ENCODE measurements at regions not wholly inside any gene's neighbourhood (a gene's known extent, or its start where the extent isn't known, plus 50 kb on each side); places are given as distances from the start of the nearest gene placed in this dataset.

DNA sequence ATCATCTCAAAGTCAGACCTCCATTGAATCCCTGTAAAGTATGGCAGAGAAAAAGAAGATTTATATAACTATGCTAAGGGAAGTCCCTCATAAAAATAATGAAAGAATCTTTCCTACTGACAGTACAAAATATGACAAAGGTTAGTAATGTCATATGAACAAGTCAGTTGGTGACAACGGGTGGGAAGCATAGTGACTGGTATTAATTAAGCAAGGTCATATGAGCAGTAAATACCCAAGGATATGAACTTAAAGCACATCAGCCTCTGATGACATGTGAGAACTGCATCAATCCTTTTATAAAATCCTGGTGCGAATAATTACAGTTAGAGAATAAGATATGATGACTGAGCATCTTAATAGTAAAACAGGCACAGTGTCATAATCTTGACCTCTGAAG, 364.8 kb upstream of the GALNTL6 start:
- H3K27me3 Mint-ChIP-seq (ENCODE audit: unreplicated experiment) = no peaks in the 10 kb centered on the region
- TF ChIP-seq, protein P1, sequence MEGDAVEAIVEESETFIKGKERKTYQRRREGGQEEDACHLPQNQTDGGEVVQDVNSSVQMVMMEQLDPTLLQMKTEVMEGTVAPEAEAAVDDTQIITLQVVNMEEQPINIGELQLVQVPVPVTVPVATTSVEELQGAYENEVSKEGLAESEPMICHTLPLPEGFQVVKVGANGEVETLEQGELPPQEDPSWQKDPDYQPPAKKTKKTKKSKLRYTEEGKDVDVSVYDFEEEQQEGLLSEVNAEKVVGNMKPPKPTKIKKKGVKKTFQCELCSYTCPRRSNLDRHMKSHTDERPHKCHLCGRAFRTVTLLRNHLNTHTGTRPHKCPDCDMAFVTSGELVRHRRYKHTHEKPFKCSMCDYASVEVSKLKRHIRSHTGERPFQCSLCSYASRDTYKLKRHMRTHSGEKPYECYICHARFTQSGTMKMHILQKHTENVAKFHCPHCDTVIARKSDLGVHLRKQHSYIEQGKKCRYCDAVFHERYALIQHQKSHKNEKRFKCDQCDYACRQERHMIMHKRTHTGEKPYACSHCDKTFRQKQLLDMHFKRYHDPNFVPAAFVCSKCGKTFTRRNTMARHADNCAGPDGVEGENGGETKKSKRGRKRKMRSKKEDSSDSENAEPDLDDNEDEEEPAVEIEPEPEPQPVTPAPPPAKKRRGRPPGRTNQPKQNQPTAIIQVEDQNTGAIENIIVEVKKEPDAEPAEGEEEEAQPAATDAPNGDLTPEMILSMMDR (IDR thresholded peaks at IDR 0.05; ENCODE audit: unreplicated experiment) = no peak

DNA sequence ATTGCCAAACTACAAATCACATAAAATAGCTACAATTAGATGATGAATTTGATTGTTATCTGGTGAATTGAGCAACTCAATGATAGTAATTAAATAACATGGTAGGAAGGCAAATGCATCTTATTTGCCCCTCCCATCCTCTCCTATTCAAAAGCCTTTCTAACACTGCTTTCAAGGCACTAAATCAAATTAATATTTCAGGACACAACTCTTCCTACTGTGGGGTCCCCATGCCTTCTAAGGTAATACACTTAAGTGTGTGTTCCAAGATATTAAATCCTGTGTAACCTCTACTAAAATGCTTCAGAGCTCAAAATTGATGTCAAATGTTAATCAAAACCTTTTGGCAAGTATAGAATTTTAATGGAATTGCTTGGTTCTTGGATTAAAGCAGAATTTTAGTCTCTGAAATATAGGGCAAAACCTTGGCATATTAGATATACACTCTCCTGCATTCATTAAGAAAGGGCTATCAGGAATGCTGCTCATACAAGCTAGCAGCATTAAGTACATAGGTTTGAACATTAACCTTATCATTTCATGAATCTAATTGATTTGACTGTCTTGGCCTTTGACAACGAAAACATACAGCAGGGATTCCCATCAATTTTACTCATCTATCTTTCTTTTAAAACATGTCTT, 371.8 kb upstream of the GALNTL6 start:
- TF ChIP-seq, protein P1 (IDR thresholded peaks at IDR 0.05; ENCODE audit: unreplicated experiment) = no peak
- Mint-ChIP-seq H3K4me3 (ENCODE audit: low read depth, unreplicated experiment) (no peak overlapping the region), H3K36me3 (ENCODE audit: insufficient read depth, unreplicated experiment) (no peaks in the 10 kb centered on the region), H3K27me3 (ENCODE audit: unreplicated experiment) (no peaks in the 10 kb centered on the region), H3K27ac (ENCODE audit: unreplicated experiment) (no peak overlapping the region), H3K4me1 (ENCODE audit: low read depth, unreplicated experiment) (no peaks in the 10 kb centered on the region), H3K9me3 (ENCODE audit: low read depth, unreplicated experiment) (no peaks in the 10 kb centered on the region)
- no peak for DNase-seq
- intact Hi-C loops (cut with micrococcal nuclease; ENCODE audit: unreplicated experiment) = no loop called here
- CTCF ChIA-PET = no interaction called here
- BruUV-seq (replicated peaks) = no TSS peak

More for the DNA sequence above, 364.8 kb upstream of the GALNTL6 start:
- Mint-ChIP-seq H3K9me3 (ENCODE audit: low read depth, unreplicated experiment) (no peaks in the 10 kb centered on the region), H3K27ac (ENCODE audit: unreplicated experiment) (no peak overlapping the region), H3K4me3 (ENCODE audit: low read depth, unreplicated experiment) (no peak overlapping the region), H3K36me3 (ENCODE audit: insufficient read depth, unreplicated experiment) (no peaks in the 10 kb centered on the region), H3K4me1 (ENCODE audit: low read depth, unreplicated experiment) (no peaks in the 10 kb centered on the region)
- CTCF ChIA-PET = no interaction called here
- no peak for DNase-seq
- no TSS peak for BruUV-seq (replicated peaks)
- intact Hi-C loops (cut with micrococcal nuclease; ENCODE audit: unreplicated experiment) = no loop called here

DNA sequence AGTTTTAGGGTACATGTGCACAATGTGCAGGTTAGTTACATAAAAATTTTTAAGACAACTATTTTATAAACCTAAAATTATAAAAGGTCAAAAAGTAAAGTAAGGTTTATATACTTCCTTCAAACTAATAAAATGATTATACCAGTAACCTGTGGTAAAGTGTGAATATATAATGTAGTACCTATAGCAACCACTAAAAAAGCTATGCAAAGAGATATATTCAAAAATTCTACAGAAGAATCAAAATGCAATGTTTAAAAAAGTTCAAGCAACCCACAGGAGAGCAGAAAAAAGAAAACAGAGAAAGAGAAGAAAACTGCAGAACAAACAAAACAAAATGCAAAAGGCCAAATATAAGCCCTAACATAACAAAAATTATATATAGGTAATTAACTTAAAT, 379.5 kb upstream of the GALNTL6 start:
- no peak overlapping the region for H3K4me3 Mint-ChIP-seq (ENCODE audit: low read depth, unreplicated experiment)
- no peaks in the 10 kb centered on the region for H3K27me3 Mint-ChIP-seq (ENCODE audit: unreplicated experiment)
- no peaks in the 10 kb centered on the region for H3K9me3 Mint-ChIP-seq (ENCODE audit: low read depth, unreplicated experiment)
- no peak for DNase-seq
- CTCF ChIA-PET = no interaction called here
- TF ChIP-seq, protein P1 (IDR thresholded peaks at IDR 0.05; ENCODE audit: unreplicated experiment) = no peak
- intact Hi-C loops (cut with micrococcal nuclease; ENCODE audit: unreplicated experiment) = no loop called here
- H3K4me1 Mint-ChIP-seq (ENCODE audit: low read depth, unreplicated experiment) = no peaks in the 10 kb centered on the region
- BruUV-seq (replicated peaks) = no TSS peak
- no peaks in the 10 kb centered on the region for H3K36me3 Mint-ChIP-seq (ENCODE audit: insufficient read depth, unreplicated experiment)
- H3K27ac Mint-ChIP-seq (ENCODE audit: unreplicated experiment) = no peak overlapping the region

DNA sequence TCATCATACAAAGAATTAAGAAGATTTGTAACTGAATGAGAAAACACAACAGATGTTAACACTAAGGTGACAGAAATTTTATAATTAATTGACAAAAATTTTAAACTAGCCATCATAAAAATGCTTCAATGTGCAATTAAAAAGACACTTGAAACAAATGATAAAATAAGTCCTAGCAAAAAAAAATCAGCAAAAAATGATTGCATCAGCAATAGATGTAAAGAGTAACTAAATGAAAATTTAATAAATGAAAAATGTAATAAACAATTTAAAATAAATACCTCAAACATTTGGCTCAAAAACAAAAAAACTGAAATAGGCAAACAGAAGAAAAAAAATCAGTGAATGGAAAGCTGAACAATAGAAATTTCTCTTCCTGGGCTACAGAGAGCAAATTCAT, 380.7 kb upstream of the GALNTL6 start:
- Mint-ChIP-seq H3K9me3 (ENCODE audit: low read depth, unreplicated experiment) (no peaks in the 10 kb centered on the region), H3K27me3 (ENCODE audit: unreplicated experiment) (no peaks in the 10 kb centered on the region), H3K4me1 (ENCODE audit: low read depth, unreplicated experiment) (no peaks in the 10 kb centered on the region), H3K36me3 (ENCODE audit: insufficient read depth, unreplicated experiment) (no peaks in the 10 kb centered on the region), H3K4me3 (ENCODE audit: low read depth, unreplicated experiment) (no peak overlapping the region), H3K27ac (ENCODE audit: unreplicated experiment) (no peak overlapping the region)
- no TSS peak for BruUV-seq (replicated peaks)
- DNase-seq = no peak
- TF ChIP-seq, protein P1 (IDR thresholded peaks at IDR 0.05; ENCODE audit: unreplicated experiment) = no peak
- intact Hi-C loops (cut with micrococcal nuclease; ENCODE audit: unreplicated experiment) = no loop called here
- CTCF ChIA-PET = no interaction called here
